ENCODE measurements at regions not wholly inside any gene's neighbourhood (a gene's known extent, or its start where the extent isn't known, plus 50 kb on each side); places are given as distances from the start of the nearest gene placed in this dataset.

GRCh38 chr6:99768166-99768565 lies 161.5 kb downstream of the PRDM13 start:
- TF ChIP-seq, protein P1, sequence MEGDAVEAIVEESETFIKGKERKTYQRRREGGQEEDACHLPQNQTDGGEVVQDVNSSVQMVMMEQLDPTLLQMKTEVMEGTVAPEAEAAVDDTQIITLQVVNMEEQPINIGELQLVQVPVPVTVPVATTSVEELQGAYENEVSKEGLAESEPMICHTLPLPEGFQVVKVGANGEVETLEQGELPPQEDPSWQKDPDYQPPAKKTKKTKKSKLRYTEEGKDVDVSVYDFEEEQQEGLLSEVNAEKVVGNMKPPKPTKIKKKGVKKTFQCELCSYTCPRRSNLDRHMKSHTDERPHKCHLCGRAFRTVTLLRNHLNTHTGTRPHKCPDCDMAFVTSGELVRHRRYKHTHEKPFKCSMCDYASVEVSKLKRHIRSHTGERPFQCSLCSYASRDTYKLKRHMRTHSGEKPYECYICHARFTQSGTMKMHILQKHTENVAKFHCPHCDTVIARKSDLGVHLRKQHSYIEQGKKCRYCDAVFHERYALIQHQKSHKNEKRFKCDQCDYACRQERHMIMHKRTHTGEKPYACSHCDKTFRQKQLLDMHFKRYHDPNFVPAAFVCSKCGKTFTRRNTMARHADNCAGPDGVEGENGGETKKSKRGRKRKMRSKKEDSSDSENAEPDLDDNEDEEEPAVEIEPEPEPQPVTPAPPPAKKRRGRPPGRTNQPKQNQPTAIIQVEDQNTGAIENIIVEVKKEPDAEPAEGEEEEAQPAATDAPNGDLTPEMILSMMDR (IDR thresholded peaks at IDR 0.05; ENCODE audit: insufficient read depth, missing control alignments): no peak
- FAIRE-seq: no peak
- no peak for DNase-seq (ENCODE audit: insufficient read length, low spot score)

DNA sequence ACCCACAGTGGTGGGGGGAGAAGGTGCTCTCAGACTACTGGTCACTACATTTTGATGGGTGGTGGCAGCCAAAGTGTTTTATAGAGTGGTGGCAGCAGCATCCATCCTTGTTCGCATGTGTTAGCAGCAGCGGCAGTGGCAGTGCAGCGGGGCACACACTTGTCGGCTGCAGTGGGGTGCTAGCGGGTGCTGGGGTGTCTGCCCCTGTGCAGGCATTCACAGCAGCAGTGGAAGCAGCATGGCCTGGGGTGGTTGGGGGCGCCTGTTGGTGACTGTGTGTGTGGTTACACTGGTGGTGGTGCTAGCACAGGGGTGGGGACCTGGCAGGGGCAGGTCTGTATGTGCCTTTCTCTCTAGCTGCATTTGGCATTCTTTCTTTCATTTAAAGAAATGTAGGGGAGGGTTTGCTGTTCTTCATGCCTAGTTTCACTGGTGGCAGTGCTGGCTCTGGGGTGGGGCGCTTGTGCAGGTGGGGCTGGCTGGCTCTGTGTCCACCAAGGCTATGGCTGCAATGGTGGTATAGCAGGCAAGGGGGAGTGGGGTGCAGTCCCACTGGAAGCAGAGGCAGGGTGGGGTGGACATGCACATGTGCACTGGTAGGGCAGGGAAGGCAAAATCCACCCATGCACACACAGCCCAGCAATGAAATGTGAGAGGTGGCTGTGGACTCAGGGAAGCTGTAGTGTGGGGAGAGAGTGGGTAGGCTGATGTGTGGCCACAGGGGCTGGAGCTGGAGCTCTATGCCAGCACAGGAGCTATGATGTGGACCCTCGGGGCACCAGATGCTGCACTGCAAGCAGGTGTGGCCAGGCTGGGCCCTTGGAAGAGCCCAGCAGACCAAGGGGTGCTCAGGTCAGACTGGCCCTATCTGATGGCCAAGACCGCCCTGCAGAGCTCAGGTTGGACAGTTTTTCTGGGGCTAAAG lies 173.3 kb downstream of the PRDM13 start:
- TF ChIP-seq, protein P1 (IDR thresholded peaks at IDR 0.05; ENCODE audit: insufficient read depth, missing control alignments): no peak
- no peak for FAIRE-seq
- no peak for DNase-seq (ENCODE audit: insufficient read length, low spot score)

- no peak for DNase-seq (ENCODE audit: insufficient read length, low spot score)
- TF ChIP-seq, protein P1 (IDR thresholded peaks at IDR 0.05; ENCODE audit: insufficient read depth, missing control alignments): no peak
- FAIRE-seq: no peak
These were observed 173.9 kb downstream of the PRDM13 start for GRCh38 chr6:99780556-99780885.

DNA sequence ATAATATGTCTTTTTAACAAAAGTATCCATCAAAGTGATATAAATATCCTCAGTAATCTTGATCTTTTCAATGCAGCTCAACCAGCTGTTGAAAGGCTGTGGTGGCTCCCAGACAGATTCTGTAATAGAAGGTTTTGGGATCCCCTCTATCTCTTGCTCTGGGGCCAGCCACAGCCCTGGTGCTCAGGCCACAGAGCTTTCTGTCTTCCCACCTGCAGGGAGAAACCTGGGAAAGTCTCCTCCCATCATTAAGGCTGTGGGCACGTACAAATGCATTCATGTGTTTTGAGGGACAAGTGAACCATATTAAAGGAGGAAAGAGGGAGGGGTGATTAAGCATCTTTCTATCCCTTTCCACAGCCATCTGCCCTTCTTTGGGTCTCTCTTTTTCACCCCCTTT lies 183.1 kb downstream of the PRDM13 start:
- TF ChIP-seq, protein P1 (IDR thresholded peaks at IDR 0.05; ENCODE audit: insufficient read depth, missing control alignments): no peak
- DNase-seq (ENCODE audit: insufficient read length, low spot score) (no peak), FAIRE-seq (no peak)

- no peak for DNase-seq (ENCODE audit: insufficient read length, low spot score)
- TF ChIP-seq, protein P1 (IDR thresholded peaks at IDR 0.05; ENCODE audit: insufficient read depth, missing control alignments): peak; percentile 35
- no peak for FAIRE-seq
These were observed 184.0 kb downstream of the PRDM13 start for GRCh38 chr6:99790679-99791078.

- DNase-seq (ENCODE audit: insufficient read length, low spot score) (no peak), FAIRE-seq (no peak)
- TF ChIP-seq, protein P1 (IDR thresholded peaks at IDR 0.05; ENCODE audit: insufficient read depth, missing control alignments): no peak
These were observed 192.2 kb downstream of the MCHR2 start for GRCh38 chr6:99801805-99802204.

DNA sequence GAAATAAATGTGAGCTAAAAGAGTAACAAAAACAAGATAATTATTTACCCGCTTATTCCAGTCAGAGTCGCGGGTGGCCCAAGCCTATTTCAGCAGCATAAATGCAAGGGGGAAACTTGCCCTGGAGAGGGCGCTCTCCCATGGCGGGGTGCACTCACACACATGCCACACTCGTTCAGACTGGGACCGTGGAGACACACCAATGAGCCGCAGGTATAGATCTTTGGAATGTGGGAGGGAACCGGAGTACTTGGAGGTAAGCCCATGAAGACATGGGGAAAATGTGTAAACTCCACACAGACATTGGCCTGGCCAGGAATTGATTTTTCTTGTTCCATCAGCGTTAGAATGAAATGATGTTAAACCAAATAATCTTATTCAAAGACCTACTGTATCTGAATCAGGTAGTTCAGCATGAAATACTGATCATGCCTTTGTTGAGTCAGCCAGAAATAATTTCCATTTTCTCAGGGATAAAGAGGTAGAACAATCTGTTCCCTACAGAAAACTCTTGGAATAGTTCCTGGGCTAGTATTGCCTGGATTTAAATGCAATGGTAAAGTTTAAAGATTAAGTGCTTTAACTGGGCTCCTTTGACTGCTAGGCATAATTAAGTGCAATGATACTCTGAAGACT lies 191.5 kb downstream of the MCHR2 start:
- no peak for DNase-seq (ENCODE audit: insufficient read length, low spot score)
- no peak for FAIRE-seq
- TF ChIP-seq, protein P1 (IDR thresholded peaks at IDR 0.05; ENCODE audit: insufficient read depth, missing control alignments): no peak
